OCI-LY1 (cell line): ENCODE measurements at regions not wholly inside any gene's neighbourhood (a gene's known extent, or its start where the extent isn't known, plus 50 kb on each side); places are given as distances from the start of the nearest gene placed in this dataset.

Source experiments
- H2AFZ ChIP-seq: fragments of 200-600 bp; sonication (generic), shearing (Covaris generic); 2 replicates; pipeline ENCODE4 v1.6.0; 2014; ENCODE audit warnings: antibody characterized with exemption, mild to moderate bottlenecking, low read length
- H3F3A ChIP-seq: fragments of 200-600 bp; sonication (generic), shearing (Covaris generic); 2 replicates; pipeline ENCODE4 v1.6.0; 2014; ENCODE audit warnings: mild to moderate bottlenecking, antibody characterized with exemption, low read length, moderate library complexity; ENCODE audit not compliant: insufficient read depth
- H3K27ac ChIP-seq: fragments of 200-600 bp; sonication (generic); 2 replicates; pipeline ENCODE4 v1.5.1; 2014; ENCODE audit warnings: low read length, mixed run types, mild to moderate bottlenecking, low read depth; ENCODE audit not compliant: poor library complexity, severe bottlenecking
- H3K27me3 ChIP-seq: fragments of 200-600 bp; sonication (generic); 2 replicates; pipeline ENCODE4 v1.6.0; 2014; ENCODE audit warnings: antibody characterized with exemption, mild to moderate bottlenecking, low read length, moderate library complexity; ENCODE audit not compliant: insufficient read depth
- H3K36me3 ChIP-seq: fragments of 200-600 bp; sonication (generic); 2 replicates; pipeline ENCODE4 v1.6.1; 2014; ENCODE audit warnings: mild to moderate bottlenecking, antibody characterized with exemption, low read length, moderate library complexity, mixed read lengths; ENCODE audit not compliant: insufficient read depth
- H3K4me1 ChIP-seq: fragments of 200-600 bp; sonication (generic); 2 replicates; pipeline ENCODE4 v1.5.1; 2014; ENCODE audit warnings: mild to moderate bottlenecking, low read length, moderate library complexity; ENCODE audit not compliant: insufficient read depth, severe bottlenecking
- H3K4me2 ChIP-seq: fragments of 200-600 bp; sonication (generic), shearing (Covaris generic); 2 replicates; pipeline ENCODE4 v1.6.1; 2014; ENCODE audit warnings: low read length
- H3K4me3 ChIP-seq: fragments of 200-600 bp; sonication (generic); 2 replicates; pipeline ENCODE4 v1.5.1; 2014; ENCODE audit warnings: low read length, low read depth, mild to moderate bottlenecking, mixed read lengths; ENCODE audit not compliant: poor library complexity, severe bottlenecking
- H3K79me2 ChIP-seq: fragments of 200-600 bp; shearing (Covaris generic); 2 replicates; pipeline ENCODE4 v1.6.1; 2016; ENCODE audit warnings: mixed run types, low read length, mixed read lengths; ENCODE audit not compliant: insufficient read depth
- H3K9ac ChIP-seq: fragments of 200-600 bp; sonication (generic), shearing (Covaris generic); 2 replicates; pipeline ENCODE4 v1.6.1; 2014; ENCODE audit warnings: mild to moderate bottlenecking, low read length, mixed read lengths
- H3K9me2 ChIP-seq: fragments of 200-600 bp; sonication (generic), shearing (Covaris generic); 2 replicates; pipeline ENCODE4 v1.6.1; 2014; ENCODE audit warnings: low read depth, mild to moderate bottlenecking, low read length, mixed read lengths
- H3K9me3 ChIP-seq: fragments of 200-600 bp; shearing (Covaris generic); 2 replicates; pipeline ENCODE4 v1.6.1; 2014; ENCODE audit warnings: low read length, mixed read lengths
- H4K20me1 ChIP-seq: fragments of 200-600 bp; sonication (generic), shearing (Covaris generic); 2 replicates; pipeline ENCODE4 v1.6.0; 2016; ENCODE audit warnings: mild to moderate bottlenecking, low read length; ENCODE audit not compliant: insufficient read depth
- EZH2 ChIP-seq: fragments of 200-600 bp; sonication (generic), shearing (Covaris generic); IDR thresholded peaks from 2 replicates; pipeline ENCODE4 v1.8.0; 2017; ENCODE audit warnings: borderline replicate concordance, mixed run types, mild to moderate bottlenecking, antibody characterized with exemption, low read length, moderate library complexity, mixed read lengths
- TF ChIP-seq, protein P1 (sequence below): fragments of 200-600 bp; sonication (generic), shearing (Covaris generic); IDR thresholded peaks from 2 replicates; pipeline ENCODE4 v1.5.1; 2017; ENCODE audit warnings: mild to moderate bottlenecking, antibody characterized with exemption, low read length, moderate library complexity, mixed read lengths

DNA sequence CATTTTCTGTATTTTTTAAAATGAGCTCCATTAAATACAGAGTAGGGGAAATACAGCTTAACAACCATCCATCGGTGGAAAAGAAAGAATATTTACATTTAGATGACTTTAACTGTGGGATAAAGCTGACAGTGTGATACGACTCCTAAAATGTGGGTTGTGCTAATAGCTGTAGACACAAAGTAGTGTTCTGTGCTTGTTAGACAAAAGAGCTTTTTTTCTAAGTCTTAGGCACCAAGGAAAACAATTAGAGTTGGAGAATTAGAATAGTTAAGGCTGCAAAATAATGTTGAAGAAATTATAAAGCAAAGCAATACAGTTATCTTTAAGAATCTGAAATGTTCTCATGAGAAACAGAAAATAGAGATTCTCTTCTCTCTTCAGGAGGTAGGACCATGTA lies 307.7 kb upstream of the KIRREL3 start:
- Histone ChIP-seq H3K4me1 (no peaks in the 10 kb centered on the region), H3K9me3 (no peaks in the 10 kb centered on the region), H3K27me3 (no peaks in the 10 kb centered on the region), H3K9me2 (no peaks in the 10 kb centered on the region), H3K36me3 (no peaks in the 10 kb centered on the region), H3K79me2 (no peaks in the 10 kb centered on the region), H3F3A (no peaks in the 10 kb centered on the region), H3K4me2 (no peak overlapping the region), H4K20me1 (no peaks in the 10 kb centered on the region), H3K4me3 (no peak overlapping the region), H3K27ac (no peak overlapping the region), H2AFZ (no peak overlapping the region), H3K9ac (no peak overlapping the region)
- no peak for TF ChIP-seq EZH2
- TF ChIP-seq, protein P1, sequence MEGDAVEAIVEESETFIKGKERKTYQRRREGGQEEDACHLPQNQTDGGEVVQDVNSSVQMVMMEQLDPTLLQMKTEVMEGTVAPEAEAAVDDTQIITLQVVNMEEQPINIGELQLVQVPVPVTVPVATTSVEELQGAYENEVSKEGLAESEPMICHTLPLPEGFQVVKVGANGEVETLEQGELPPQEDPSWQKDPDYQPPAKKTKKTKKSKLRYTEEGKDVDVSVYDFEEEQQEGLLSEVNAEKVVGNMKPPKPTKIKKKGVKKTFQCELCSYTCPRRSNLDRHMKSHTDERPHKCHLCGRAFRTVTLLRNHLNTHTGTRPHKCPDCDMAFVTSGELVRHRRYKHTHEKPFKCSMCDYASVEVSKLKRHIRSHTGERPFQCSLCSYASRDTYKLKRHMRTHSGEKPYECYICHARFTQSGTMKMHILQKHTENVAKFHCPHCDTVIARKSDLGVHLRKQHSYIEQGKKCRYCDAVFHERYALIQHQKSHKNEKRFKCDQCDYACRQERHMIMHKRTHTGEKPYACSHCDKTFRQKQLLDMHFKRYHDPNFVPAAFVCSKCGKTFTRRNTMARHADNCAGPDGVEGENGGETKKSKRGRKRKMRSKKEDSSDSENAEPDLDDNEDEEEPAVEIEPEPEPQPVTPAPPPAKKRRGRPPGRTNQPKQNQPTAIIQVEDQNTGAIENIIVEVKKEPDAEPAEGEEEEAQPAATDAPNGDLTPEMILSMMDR, result no peak

DNA sequence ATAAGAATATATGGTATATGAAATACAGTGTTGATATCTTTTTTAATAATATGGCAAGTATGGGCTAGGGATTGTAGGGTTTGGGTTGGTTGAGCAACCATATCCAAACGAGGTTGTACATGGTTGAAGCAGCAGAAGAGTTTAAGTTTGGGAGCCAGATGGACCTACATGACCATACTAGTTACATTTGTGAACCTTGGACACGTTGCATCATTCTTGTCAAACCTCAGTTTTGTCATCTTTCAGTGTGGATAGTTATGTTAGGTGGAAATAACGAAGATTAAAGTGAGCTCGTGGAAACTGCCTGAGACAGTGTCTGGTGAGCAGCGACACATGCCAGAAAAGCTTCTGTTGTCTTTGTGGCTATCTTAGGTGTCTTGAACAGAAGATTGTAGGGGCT lies 307.1 kb upstream of the KIRREL3 start:
- TF ChIP-seq, protein P1, result no peak
- TF ChIP-seq EZH2, result no peak
- Histone ChIP-seq H3K4me1 (no peaks in the 10 kb centered on the region), H3F3A (no peaks in the 10 kb centered on the region)

DNA sequence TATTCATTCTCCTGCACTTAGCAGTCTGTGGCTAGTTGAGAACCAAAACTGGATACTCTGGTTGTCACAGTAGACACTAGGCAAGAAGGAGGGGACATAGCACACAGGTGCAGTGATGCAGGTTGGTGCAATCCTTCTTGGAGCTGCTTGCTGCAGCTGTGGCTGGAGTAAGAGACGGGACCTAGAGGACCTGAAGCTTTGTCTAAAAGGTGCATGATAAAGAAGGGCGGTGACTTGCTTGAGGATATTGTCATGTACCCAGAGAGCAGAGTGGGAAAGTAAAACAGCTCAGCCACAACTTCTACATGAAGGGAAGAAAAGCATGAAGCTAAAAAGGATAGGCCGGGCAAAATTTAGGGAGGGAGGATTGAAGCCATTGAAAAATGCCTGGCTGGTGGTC lies 304.1 kb upstream of the KIRREL3 start:
- Histone ChIP-seq H2AFZ (no peak overlapping the region), H4K20me1 (no peaks in the 10 kb centered on the region), H3K4me2 (no peak overlapping the region), H3K4me3 (no peak overlapping the region), H3K9ac (no peak overlapping the region), H3K79me2 (no peaks in the 10 kb centered on the region), H3K9me3 (no peaks in the 10 kb centered on the region), H3K4me1 (no peaks in the 10 kb centered on the region), H3K27me3 (no peaks in the 10 kb centered on the region), H3K9me2 (no peaks in the 10 kb centered on the region), H3F3A (no peaks in the 10 kb centered on the region), H3K36me3 (no peaks in the 10 kb centered on the region), H3K27ac (no peak overlapping the region)
- no peak for TF ChIP-seq EZH2
- TF ChIP-seq, protein P1, result no peak

More for the DNA sequence above, 307.1 kb upstream of the KIRREL3 start:
- Histone ChIP-seq H3K4me3 (no peak overlapping the region), H4K20me1 (no peaks in the 10 kb centered on the region), H3K9me2 (no peaks in the 10 kb centered on the region), H3K27me3 (no peaks in the 10 kb centered on the region), H2AFZ (no peak overlapping the region), H3K9me3 (no peaks in the 10 kb centered on the region), H3K79me2 (no peaks in the 10 kb centered on the region), H3K36me3 (no peaks in the 10 kb centered on the region), H3K27ac (no peak overlapping the region), H3K9ac (no peak overlapping the region), H3K4me2 (no peak overlapping the region)
